Right atrium auricular region (tissue), 2 donors: ENCODE measurements at regions not wholly inside any gene's neighbourhood (a gene's known extent, or its start where the extent isn't known, plus 50 kb on each side); places are given as distances from the start of the nearest gene placed in this dataset.

Experiments used
- DNase-seq: peaks from one replicate; pipeline ENCODE4 v3.0.0-alpha.2; 2019; ENCODE audit warnings: low spot score
- H3K27ac ChIP-seq, 2 donors: fragments of 200-600 bp; sonication (generic); 1 replicate in 1 of 2; 2 replicates in 1 of 2; pipeline ENCODE4 v1.5.1; 2016 to 2019
- H3K27me3 ChIP-seq, 2 donors: fragments of 200-600 bp; sonication (generic); one replicate each; pipeline versions ENCODE4 v1.5.1 to v1.6.0; 2017 to 2019
- H3K36me3 ChIP-seq: fragments of 200-600 bp; sonication (generic); one replicate; pipeline ENCODE4 v1.5.1; 2016
- H3K4me1 ChIP-seq, 2 donors: fragments of 200-600 bp; sonication (generic); one replicate each; pipeline versions ENCODE4 v1.5.1 to v1.6.0; 2017 to 2019
- H3K4me3 ChIP-seq, 2 donors: fragments of 200-600 bp; sonication (generic); 1 replicate in 1 of 2; 2 replicates in 1 of 2; pipeline ENCODE4 v1.5.1; 2017 to 2019; ENCODE audit warnings: mild to moderate bottlenecking in 1 of 2, moderate library complexity in 1 of 2
- H3K9me3 ChIP-seq, 2 donors: fragments of 200-600 bp; sonication (generic); one replicate each; pipeline ENCODE4 v1.5.1; 2019
- TF ChIP-seq, protein P1 (sequence below), 2 donors: fragments of 200-600 bp; sonication (generic); IDR thresholded peaks; one replicate each; pipeline ENCODE4 v1.5.1; 2019; ENCODE audit warnings: antibody characterized with exemption in 2 of 2

- H3K27me3 ChIP-seq = no peaks in the 10 kb centered on the region
- TF ChIP-seq, protein P1, sequence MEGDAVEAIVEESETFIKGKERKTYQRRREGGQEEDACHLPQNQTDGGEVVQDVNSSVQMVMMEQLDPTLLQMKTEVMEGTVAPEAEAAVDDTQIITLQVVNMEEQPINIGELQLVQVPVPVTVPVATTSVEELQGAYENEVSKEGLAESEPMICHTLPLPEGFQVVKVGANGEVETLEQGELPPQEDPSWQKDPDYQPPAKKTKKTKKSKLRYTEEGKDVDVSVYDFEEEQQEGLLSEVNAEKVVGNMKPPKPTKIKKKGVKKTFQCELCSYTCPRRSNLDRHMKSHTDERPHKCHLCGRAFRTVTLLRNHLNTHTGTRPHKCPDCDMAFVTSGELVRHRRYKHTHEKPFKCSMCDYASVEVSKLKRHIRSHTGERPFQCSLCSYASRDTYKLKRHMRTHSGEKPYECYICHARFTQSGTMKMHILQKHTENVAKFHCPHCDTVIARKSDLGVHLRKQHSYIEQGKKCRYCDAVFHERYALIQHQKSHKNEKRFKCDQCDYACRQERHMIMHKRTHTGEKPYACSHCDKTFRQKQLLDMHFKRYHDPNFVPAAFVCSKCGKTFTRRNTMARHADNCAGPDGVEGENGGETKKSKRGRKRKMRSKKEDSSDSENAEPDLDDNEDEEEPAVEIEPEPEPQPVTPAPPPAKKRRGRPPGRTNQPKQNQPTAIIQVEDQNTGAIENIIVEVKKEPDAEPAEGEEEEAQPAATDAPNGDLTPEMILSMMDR (IDR thresholded peaks at IDR 0.05) = no peak
- H3K9me3 ChIP-seq = no peaks in the 10 kb centered on the region
- H3K4me1 ChIP-seq = peaks cover 0 to 39% of the 10 kb centered on the region in 2 donors
- no peak for DNase-seq
- H3K27ac ChIP-seq = peak overlapping the region; percentile 87 to 90
- H3K4me3 ChIP-seq = peak overlapping the region; percentile 92 to 93
- no peaks in the 10 kb centered on the region for H3K36me3 ChIP-seq
Measured at GRCh38 chr4:41359836-41360213, 103.1 kb downstream of the UCHL1 start.

- H3K4me1 ChIP-seq = peaks cover 0 to 45% of the 10 kb centered on the region in 2 donors
- no peaks in the 10 kb centered on the region for H3K9me3 ChIP-seq
- no peaks in the 10 kb centered on the region for H3K27me3 ChIP-seq
- no peaks in the 10 kb centered on the region for H3K36me3 ChIP-seq
- TF ChIP-seq, protein P1 (IDR thresholded peaks at IDR 0.05) = no peak
- DNase-seq = no peak
- peak overlapping the region; percentile 92 to 93 for H3K4me3 ChIP-seq
- H3K27ac ChIP-seq = peak overlapping the region; percentile 87 to 90
Measured at GRCh38 chr4:41360214-41360920, 103.6 kb downstream of the UCHL1 start.

GRCh38 chr4:41360921-41361793, 104.4 kb downstream of the UCHL1 start:
- H3K4me3 ChIP-seq = peak overlapping the region; percentile 92 to 93
- TF ChIP-seq, protein P1 (IDR thresholded peaks at IDR 0.05) = no peak
- peak overlapping the region; percentile 87 to 90 for H3K27ac ChIP-seq
- DNase-seq = peak; percentile 75
- H3K9me3 ChIP-seq = no peaks in the 10 kb centered on the region
- H3K27me3 ChIP-seq = no peaks in the 10 kb centered on the region
- H3K36me3 ChIP-seq = no peaks in the 10 kb centered on the region
- peaks cover 0 to 48% of the 10 kb centered on the region in 2 donors for H3K4me1 ChIP-seq

GRCh38 chr4:41361794-41362526, 105.2 kb downstream of the UCHL1 start:
- H3K4me1 ChIP-seq = peaks cover 0 to 48% of the 10 kb centered on the region in 2 donors
- TF ChIP-seq, protein P1 (IDR thresholded peaks at IDR 0.05) = no peak

DNA sequence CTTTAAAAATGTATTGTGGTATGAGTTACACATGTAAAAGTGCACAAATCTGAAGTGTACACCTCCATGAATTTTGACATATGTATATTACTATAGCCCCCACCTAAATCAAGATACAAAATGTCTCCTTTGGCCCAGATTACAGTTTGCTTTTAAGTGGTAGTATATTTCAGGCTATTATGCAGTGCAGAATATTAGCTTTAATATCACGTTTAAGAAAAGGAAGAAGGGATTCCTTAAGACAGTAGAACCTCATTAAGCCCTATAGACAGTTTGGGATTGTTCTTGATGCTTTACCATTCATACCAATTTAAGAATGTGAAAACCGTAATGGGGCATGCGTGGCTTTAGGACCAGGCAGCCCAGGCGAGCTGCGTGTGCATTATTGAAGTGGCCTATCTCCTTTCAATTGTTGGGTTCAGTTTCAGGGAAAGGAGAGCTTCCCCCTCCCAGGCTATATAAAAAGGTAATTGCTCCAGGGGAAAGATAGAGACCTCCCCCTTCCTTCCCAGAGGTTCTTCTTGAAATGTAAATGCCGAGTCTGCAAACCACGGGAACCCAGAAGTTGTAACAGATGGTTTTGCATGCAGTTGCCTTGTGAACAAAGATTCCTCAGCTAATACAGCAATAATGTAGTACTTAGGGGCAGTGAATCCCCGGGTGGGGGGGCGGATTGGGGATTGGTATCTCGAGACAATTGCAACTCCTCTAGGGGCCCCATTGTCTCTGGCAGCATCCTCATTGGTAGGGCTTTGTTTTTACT, 106.1 kb downstream of the UCHL1 start:
- Histone ChIP-seq H3K4me1 (peaks cover 0 to 48% of the 10 kb centered on the region in 2 donors), H3K4me3 (peak overlapping the region; percentile 92 to 93), H3K27ac (peak overlapping the region; percentile 87 to 90), H3K36me3 (no peaks in the 10 kb centered on the region), H3K9me3 (no peaks in the 10 kb centered on the region), H3K27me3 (no peaks in the 10 kb centered on the region)
- DNase-seq = no peak
- TF ChIP-seq, protein P1 (IDR thresholded peaks at IDR 0.05) = no peak

More at GRCh38 chr4:41361794-41362526, 105.2 kb downstream of the UCHL1 start:
- H3K27me3 ChIP-seq = no peaks in the 10 kb centered on the region
- peak overlapping the region; percentile 92 to 93 for H3K4me3 ChIP-seq
- no peak for DNase-seq
- H3K27ac ChIP-seq = peak overlapping the region; percentile 87 to 90
- no peaks in the 10 kb centered on the region for H3K36me3 ChIP-seq
- H3K9me3 ChIP-seq = no peaks in the 10 kb centered on the region
